GM23338 (cell line): ENCODE measurements at regions not wholly inside any gene's neighbourhood (a gene's known extent, or its start where the extent isn't known, plus 50 kb on each side); places are given as distances from the start of the nearest gene placed in this dataset.

Experiments used
- ATAC-seq: fragments of 200-7000 bp; cut with Tn5 transposase; 3 replicates; pipeline ENCODE4 v1.9.1; 2020
- DNase-seq: peaks from one replicate; pipeline ENCODE4 v3.0.0-alpha.2; 2015; ENCODE audit warnings: low spot score
- H2AFZ ChIP-seq: fragments of 200-600 bp; sonication (generic); 2 replicates; pipeline ENCODE4 v1.8.0; 2016; ENCODE audit warnings: antibody characterized with exemption, mild to moderate bottlenecking, moderate library complexity
- H3F3A ChIP-seq: fragments of 200-600 bp; sonication (generic); replicated peaks from 2 replicates; pipeline ENCODE4 v1.8.0; 2017; ENCODE audit warnings: antibody characterized with exemption, mixed run types, low read depth
- H3K27ac ChIP-seq: fragments of 200-600 bp; sonication (generic); 2 replicates; pipeline ENCODE4 v1.6.1; 2016; ENCODE audit warnings: low read depth
- H3K27me3 ChIP-seq: fragments of 200-600 bp; sonication (generic); 2 replicates; pipeline ENCODE4 v1.8.0; 2016; ENCODE audit warnings: mild to moderate bottlenecking, mixed run types, moderate library complexity; ENCODE audit not compliant: insufficient read depth
- H3K36me3 ChIP-seq: fragments of 200-600 bp; sonication (generic); 2 replicates; pipeline ENCODE4 v1.8.0; 2016; ENCODE audit warnings: mild to moderate bottlenecking; ENCODE audit not compliant: insufficient read depth
- H3K4me1 ChIP-seq: fragments of 200-600 bp; sonication (generic); 2 replicates; pipeline ENCODE4 v1.8.0; 2016; ENCODE audit warnings: mild to moderate bottlenecking, moderate library complexity; ENCODE audit not compliant: insufficient read depth
- H3K4me2 ChIP-seq: fragments of 200-600 bp; sonication (generic); 2 replicates; pipeline ENCODE4 v1.7.1; 2017; ENCODE audit warnings: mixed run types
- H3K4me3 ChIP-seq: fragments of 200-600 bp; sonication (generic); 2 replicates; pipeline ENCODE4 v1.6.1; 2016; ENCODE audit warnings: mixed run types
- H3K79me2 ChIP-seq: fragments of 200-600 bp; sonication (generic); replicated peaks from 2 replicates; pipeline ENCODE4 v1.8.0; 2017; ENCODE audit warnings: mild to moderate bottlenecking; ENCODE audit not compliant: insufficient read depth
- H3K9me2 ChIP-seq: fragments of 200-600 bp; sonication (generic); 2 replicates; pipeline ENCODE4 v1.8.0; 2017; ENCODE audit not compliant: insufficient read depth
- H4K20me1 ChIP-seq: fragments of 200-600 bp; sonication (generic); replicated peaks from 2 replicates; pipeline ENCODE4 v1.8.0; 2017; ENCODE audit warnings: mild to moderate bottlenecking; ENCODE audit not compliant: insufficient read depth
- H3K27ac Mint-ChIP-seq: 2 replicates; pipeline ENCODE4 v1.8.0; 2020; ENCODE audit warnings: inconsistent platforms, mild to moderate bottlenecking, moderate library complexity, mixed read lengths
- H3K27me3 Mint-ChIP-seq: 3 replicates; pipeline ENCODE4 v1.8.0; 2022; ENCODE audit warnings: low read depth, mild to moderate bottlenecking, moderate library complexity, mixed read lengths, inconsistent platforms; ENCODE audit not compliant: insufficient read depth, poor library complexity
- H3K36me3 Mint-ChIP-seq: 3 replicates; pipeline ENCODE4 v1.8.0; 2021; ENCODE audit warnings: low read depth, mild to moderate bottlenecking, inconsistent platforms, moderate library complexity, mixed read lengths
- H3K4me1 Mint-ChIP-seq: 3 replicates; pipeline ENCODE4 v1.8.0; 2020; ENCODE audit warnings: mild to moderate bottlenecking, inconsistent platforms, mixed read lengths
- H3K4me3 Mint-ChIP-seq: 3 replicates; pipeline ENCODE4 v1.8.0; 2021; ENCODE audit warnings: moderate library complexity, mild to moderate bottlenecking, inconsistent platforms, mixed read lengths
- H3K9me3 Mint-ChIP-seq: 3 replicates; pipeline ENCODE4 v1.8.0; 2020; ENCODE audit warnings: moderate library complexity, mild to moderate bottlenecking, inconsistent platforms, mixed read lengths
- CREB1 ChIP-seq: fragments of 250-450 bp; sonication (Bioruptor Pico); IDR thresholded peaks from 2 replicates; pipeline ENCODE4 v1.5.0; 2020; ENCODE audit warnings: low read depth, mild to moderate bottlenecking, moderate library complexity
- CTCF ChIP-seq, 2 experiments: fragments of 200-600 bp in 1 of 2; sonication (generic) in 1 of 2; conservative IDR thresholded peaks; 2 replicates each; pipeline versions ENCODE4 v1.5.1 to v1.6.1; 2016 to 2017; ENCODE audit warnings: antibody characterized with exemption in 2 of 2, low read depth in 2 of 2, mild to moderate bottlenecking in 2 of 2, moderate library complexity in 1 of 2
- EZH2 ChIP-seq: fragments of 200-600 bp; sonication (generic); IDR thresholded peaks from one replicate; pipeline ENCODE4 v1.8.0; 2017; ENCODE audit warnings: antibody characterized with exemption, mild to moderate bottlenecking, low read depth; ENCODE audit not compliant: unreplicated experiment
- EZH2phosphoT487 ChIP-seq: fragments of 200-600 bp; sonication (generic); IDR thresholded peaks from one replicate; pipeline ENCODE4 v1.8.1; 2018; ENCODE audit warnings: antibody characterized with exemption; ENCODE audit not compliant: unreplicated experiment
- JUNB ChIP-seq: IDR thresholded peaks from one replicate; pipeline ENCODE4 v1.6.1; 2016; ENCODE audit warnings: antibody characterized with exemption; ENCODE audit not compliant: unreplicated experiment
- NANOG ChIP-seq: IDR thresholded peaks from 2 replicates; pipeline ENCODE4 v1.6.1; 2016; ENCODE audit warnings: antibody characterized with exemption, borderline replicate concordance
- POLR2AphosphoS5 ChIP-seq: IDR thresholded peaks from 2 replicates; pipeline ENCODE4 v1.6.1; 2016; ENCODE audit warnings: antibody characterized with exemption, low read depth
- STAT1 ChIP-seq: IDR thresholded peaks from one replicate; pipeline ENCODE4 v1.6.1; 2016; ENCODE audit warnings: antibody characterized with exemption; ENCODE audit not compliant: unreplicated experiment
- ZNF114 ChIP-seq: fragments of 250-450 bp; sonication (Bioruptor Pico); IDR thresholded peaks from 2 replicates; pipeline ENCODE4 v1.5.0; 2020; ENCODE audit warnings: mild to moderate bottlenecking, moderate library complexity
- ZNF331 ChIP-seq: fragments of 250-450 bp; sonication (Bioruptor Pico); IDR thresholded peaks from 2 replicates; pipeline ENCODE4 v1.5.0; 2020; ENCODE audit warnings: low read depth, mild to moderate bottlenecking, moderate library complexity
- ZNF462 ChIP-seq: fragments of 250-450 bp; sonication (Bioruptor Pico); IDR thresholded peaks from 2 replicates; pipeline ENCODE4 v1.5.0; 2020; ENCODE audit warnings: mild to moderate bottlenecking, moderate library complexity
- TF ChIP-seq, protein P1 (sequence below): IDR thresholded peaks from 2 replicates; pipeline ENCODE4 v1.6.1; 2016; ENCODE audit warnings: antibody characterized with exemption
- TF ChIP-seq, protein P2 (sequence below): IDR thresholded peaks from one replicate; pipeline ENCODE4 v1.6.1; 2018; ENCODE audit warnings: antibody characterized with exemption; ENCODE audit not compliant: unreplicated experiment

- peaks cover 22% of the 10 kb centered on the region for H3K9me2 ChIP-seq
Measured at GRCh38 chr20:22921595-22922421, 113.3 kb upstream of the SSTR4 start.

More at GRCh38 chr20:22921595-22922421, 113.3 kb upstream of the SSTR4 start:
- Mint-ChIP-seq H3K36me3 (no peaks in the 10 kb centered on the region), H3K27me3 (no peaks in the 10 kb centered on the region), H3K9me3 (no peaks in the 10 kb centered on the region; the same call in 2 of the 3 replicates), H3K27ac (no peak overlapping the region), H3K4me1 (no peaks in the 10 kb centered on the region), H3K4me3 (no peak overlapping the region)
- Histone ChIP-seq H3K79me2 (no peaks in the 10 kb centered on the region), H2AFZ (no peak overlapping the region), H3K27ac (no peak overlapping the region), H4K20me1 (no peaks in the 10 kb centered on the region), H3F3A (no peaks in the 10 kb centered on the region), H3K4me1 (no peaks in the 10 kb centered on the region; the same call in 1 of the 2 replicates), H3K36me3 (no peaks in the 10 kb centered on the region), H3K4me2 (no peak overlapping the region), H3K27me3 (no peaks in the 10 kb centered on the region), H3K4me3 (no peak overlapping the region)
- ATAC-seq = no peak
- TF ChIP-seq, protein P1, sequence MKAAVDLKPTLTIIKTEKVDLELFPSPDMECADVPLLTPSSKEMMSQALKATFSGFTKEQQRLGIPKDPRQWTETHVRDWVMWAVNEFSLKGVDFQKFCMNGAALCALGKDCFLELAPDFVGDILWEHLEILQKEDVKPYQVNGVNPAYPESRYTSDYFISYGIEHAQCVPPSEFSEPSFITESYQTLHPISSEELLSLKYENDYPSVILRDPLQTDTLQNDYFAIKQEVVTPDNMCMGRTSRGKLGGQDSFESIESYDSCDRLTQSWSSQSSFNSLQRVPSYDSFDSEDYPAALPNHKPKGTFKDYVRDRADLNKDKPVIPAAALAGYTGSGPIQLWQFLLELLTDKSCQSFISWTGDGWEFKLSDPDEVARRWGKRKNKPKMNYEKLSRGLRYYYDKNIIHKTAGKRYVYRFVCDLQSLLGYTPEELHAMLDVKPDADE = no peak
- TF ChIP-seq EZH2 (no peak), EZH2phosphoT487 (no peak), CREB1 (CRISPR knock-in tag) (no peak), NANOG (no peak), ZNF114 (no peak), ZNF331 (CRISPR knock-in tag) (no peak), JUNB (no peak), ZNF462 (CRISPR knock-in tag) (no peak), STAT1 (no peak), CTCF (conservative IDR thresholded peaks at IDR 0.05; ENCODE audit: low read depth in 2 of 2) (no peak), POLR2AphosphoS5 (no peak)
- TF ChIP-seq, protein P2, sequence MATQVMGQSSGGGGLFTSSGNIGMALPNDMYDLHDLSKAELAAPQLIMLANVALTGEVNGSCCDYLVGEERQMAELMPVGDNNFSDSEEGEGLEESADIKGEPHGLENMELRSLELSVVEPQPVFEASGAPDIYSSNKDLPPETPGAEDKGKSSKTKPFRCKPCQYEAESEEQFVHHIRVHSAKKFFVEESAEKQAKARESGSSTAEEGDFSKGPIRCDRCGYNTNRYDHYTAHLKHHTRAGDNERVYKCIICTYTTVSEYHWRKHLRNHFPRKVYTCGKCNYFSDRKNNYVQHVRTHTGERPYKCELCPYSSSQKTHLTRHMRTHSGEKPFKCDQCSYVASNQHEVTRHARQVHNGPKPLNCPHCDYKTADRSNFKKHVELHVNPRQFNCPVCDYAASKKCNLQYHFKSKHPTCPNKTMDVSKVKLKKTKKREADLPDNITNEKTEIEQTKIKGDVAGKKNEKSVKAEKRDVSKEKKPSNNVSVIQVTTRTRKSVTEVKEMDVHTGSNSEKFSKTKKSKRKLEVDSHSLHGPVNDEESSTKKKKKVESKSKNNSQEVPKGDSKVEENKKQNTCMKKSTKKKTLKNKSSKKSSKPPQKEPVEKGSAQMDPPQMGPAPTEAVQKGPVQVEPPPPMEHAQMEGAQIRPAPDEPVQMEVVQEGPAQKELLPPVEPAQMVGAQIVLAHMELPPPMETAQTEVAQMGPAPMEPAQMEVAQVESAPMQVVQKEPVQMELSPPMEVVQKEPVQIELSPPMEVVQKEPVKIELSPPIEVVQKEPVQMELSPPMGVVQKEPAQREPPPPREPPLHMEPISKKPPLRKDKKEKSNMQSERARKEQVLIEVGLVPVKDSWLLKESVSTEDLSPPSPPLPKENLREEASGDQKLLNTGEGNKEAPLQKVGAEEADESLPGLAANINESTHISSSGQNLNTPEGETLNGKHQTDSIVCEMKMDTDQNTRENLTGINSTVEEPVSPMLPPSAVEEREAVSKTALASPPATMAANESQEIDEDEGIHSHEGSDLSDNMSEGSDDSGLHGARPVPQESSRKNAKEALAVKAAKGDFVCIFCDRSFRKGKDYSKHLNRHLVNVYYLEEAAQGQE = no peak
- no peak for DNase-seq
